HEK293T (cell line): ENCODE measurements at regions not wholly inside any gene's neighbourhood (a gene's known extent, or its start where the extent isn't known, plus 50 kb on each side); places are given as distances from the start of the nearest gene placed in this dataset.
"Not testable (repeated sequence)": the region's sequence is repeated elsewhere in the genome, so short reads cannot be mapped to it uniquely, and the experiment has no call there.

Source experiments
- CTCF ChIA-PET: fragments of 350-600 bp; formaldehyde crosslinking; extraction: SDS; loops from one replicate; lab custom pipeline; 2021; ENCODE audit warnings: antibody characterized with exemption, inconsistent platforms; lab: Yijun Ruan, JAX
- POLR2A ChIA-PET: fragments of 350-600 bp; formaldehyde crosslinking; extraction: SDS; loops from one replicate; lab custom pipeline; 2020; ENCODE audit warnings: antibody characterized with exemption, inconsistent platforms; lab: Yijun Ruan, JAX
- DNase-seq: peaks from one replicate; pipeline ENCODE4 v3.0.0; 2012; ENCODE audit warnings: mixed read lengths; ENCODE audit errors: extremely low spot score
- ARNT ChIP-seq: fragments of 450-650 bp; IDR thresholded peaks from 2 replicates; pipeline ENCODE4 v1.6.1; 2017; ENCODE audit warnings: mild to moderate bottlenecking
- BHLHE40 ChIP-seq: fragments of 450-650 bp; IDR thresholded peaks from 2 replicates; pipeline ENCODE4 v1.6.1; 2016; ENCODE audit warnings: mild to moderate bottlenecking, moderate library complexity, borderline replicate concordance
- CTBP1 ChIP-seq: fragments of 450-650 bp; IDR thresholded peaks from 2 replicates; pipeline ENCODE4 v1.6.1; 2016; ENCODE audit warnings: borderline replicate concordance
- ELF4 ChIP-seq: fragments of 450-650 bp; IDR thresholded peaks from 2 replicates; pipeline ENCODE4 v1.6.1; 2017; ENCODE audit warnings: antibody characterized with exemption
- FOXA1 ChIP-seq: fragments of 450-650 bp; IDR thresholded peaks from 2 replicates; pipeline ENCODE4 v1.6.1; 2016; ENCODE audit warnings: mild to moderate bottlenecking
- FOXK2 ChIP-seq: fragments of 450-650 bp; IDR thresholded peaks from 2 replicates; pipeline ENCODE4 v1.6.1; 2016; ENCODE audit warnings: mild to moderate bottlenecking
- FOXM1 ChIP-seq: fragments of 450-650 bp; IDR thresholded peaks from 2 replicates; pipeline ENCODE4 v1.6.1; 2017; ENCODE audit warnings: mild to moderate bottlenecking, borderline replicate concordance
- HDGF ChIP-seq: fragments of 450-650 bp; IDR thresholded peaks from 2 replicates; pipeline ENCODE4 v1.6.1; 2017; ENCODE audit warnings: antibody characterized with exemption, borderline replicate concordance
- L3MBTL2 ChIP-seq: fragments of 450-650 bp; conservative IDR thresholded peaks from 2 replicates; pipeline ENCODE4 v1.6.1; 2016; ENCODE audit warnings: mild to moderate bottlenecking
- LEF1 ChIP-seq: fragments of 450-650 bp; IDR thresholded peaks from 2 replicates; pipeline ENCODE4 v1.6.1; 2017; ENCODE audit warnings: mild to moderate bottlenecking, borderline replicate concordance
- NFRKB ChIP-seq: fragments of 450-650 bp; IDR thresholded peaks from 2 replicates; pipeline ENCODE4 v1.6.1; 2016; ENCODE audit warnings: mild to moderate bottlenecking, moderate library complexity
- SP1 ChIP-seq: fragments of 450-650 bp; IDR thresholded peaks from 2 replicates; pipeline ENCODE4 v1.6.1; 2017
- SUZ12 ChIP-seq: fragments of 450-650 bp; IDR thresholded peaks from 2 replicates; pipeline ENCODE4 v1.6.1; 2016; ENCODE audit warnings: mild to moderate bottlenecking
- TARDBP ChIP-seq: fragments of 450-650 bp; IDR thresholded peaks from 2 replicates; pipeline ENCODE4 v1.6.1; 2016
- ZNF384 ChIP-seq: fragments of 450-650 bp; IDR thresholded peaks from 2 replicates; pipeline ENCODE4 v1.6.1; 2016
- TF ChIP-seq, protein P1 (sequence below): fragments of 450-650 bp; IDR thresholded peaks from 2 replicates; pipeline ENCODE4 v1.6.1; 2016

DNA sequence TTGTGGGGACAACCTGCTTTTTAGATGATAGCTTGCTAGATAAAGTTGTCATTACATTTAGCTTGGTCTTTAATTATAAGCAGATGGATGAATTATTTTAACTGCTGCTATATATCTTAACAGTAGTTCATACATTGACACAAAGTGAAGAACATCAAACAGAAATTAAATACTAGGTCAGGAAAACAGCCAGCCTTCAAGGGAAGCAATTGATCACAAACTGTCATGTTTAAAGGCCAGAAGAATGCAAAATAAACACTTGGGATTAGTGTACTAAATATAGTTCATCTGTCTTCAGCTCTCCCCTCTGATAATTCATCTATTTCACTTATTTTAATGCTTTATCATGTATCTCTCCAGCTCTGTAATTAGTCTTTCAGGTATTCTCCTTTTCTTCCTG lies 225.1 kb upstream of the FERMT1 start:
- no peak for DNase-seq
- ChIA-PET POLR2A (no interaction called here), CTCF (no interaction called here)

GRCh38 chr20:6341491-6341890 lies 218.7 kb upstream of the FERMT1 start:
- TF ChIP-seq ZNF384 (no peak), ELF4 (no peak), LEF1 (no peak)
- no peak for DNase-seq
- ChIA-PET POLR2A (no interaction called here), CTCF (no interaction called here)

More for the DNA sequence above, 225.1 kb upstream of the FERMT1 start:
- TF ChIP-seq FOXK2, result no peak
- no peak for TF ChIP-seq SP1
- no peak for TF ChIP-seq SUZ12
- no peak for TF ChIP-seq TARDBP
- TF ChIP-seq ARNT, result no peak
- no peak for TF ChIP-seq LEF1
- no peak for TF ChIP-seq L3MBTL2
- no peak for TF ChIP-seq NFRKB

DNA sequence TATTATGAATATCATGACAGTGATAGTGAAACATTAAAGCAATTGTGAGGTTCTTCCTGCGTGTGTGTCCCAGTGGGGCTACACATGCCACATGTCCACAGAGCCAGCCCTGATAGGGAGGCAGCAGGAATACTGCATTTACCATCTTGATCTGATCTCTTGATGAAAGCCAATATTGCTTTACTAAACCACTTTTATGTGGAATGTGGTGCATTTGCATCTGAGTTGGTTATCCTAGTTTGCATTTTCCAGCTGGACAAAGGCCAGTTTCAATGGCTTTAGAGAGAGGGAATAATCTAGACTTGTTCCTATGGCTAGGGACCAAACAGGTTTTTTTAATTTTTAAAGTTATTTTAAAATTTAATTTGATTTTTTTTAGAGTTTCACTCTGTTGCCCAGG lies 216.3 kb upstream of the FERMT1 start:
- no peak for DNase-seq
- TF ChIP-seq ELF4, result no peak
- TF ChIP-seq TARDBP, result no peak
- no peak for TF ChIP-seq NFRKB
- no peak for TF ChIP-seq ARNT
- no peak for TF ChIP-seq FOXM1
- no peak for TF ChIP-seq BHLHE40
- no peak for TF ChIP-seq FOXA1
- no peak for TF ChIP-seq FOXK2
- TF ChIP-seq ZNF384, result no peak
- no peak for TF ChIP-seq SUZ12
- TF ChIP-seq SP1, result no peak
- no peak for TF ChIP-seq HDGF
- TF ChIP-seq, protein P1, sequence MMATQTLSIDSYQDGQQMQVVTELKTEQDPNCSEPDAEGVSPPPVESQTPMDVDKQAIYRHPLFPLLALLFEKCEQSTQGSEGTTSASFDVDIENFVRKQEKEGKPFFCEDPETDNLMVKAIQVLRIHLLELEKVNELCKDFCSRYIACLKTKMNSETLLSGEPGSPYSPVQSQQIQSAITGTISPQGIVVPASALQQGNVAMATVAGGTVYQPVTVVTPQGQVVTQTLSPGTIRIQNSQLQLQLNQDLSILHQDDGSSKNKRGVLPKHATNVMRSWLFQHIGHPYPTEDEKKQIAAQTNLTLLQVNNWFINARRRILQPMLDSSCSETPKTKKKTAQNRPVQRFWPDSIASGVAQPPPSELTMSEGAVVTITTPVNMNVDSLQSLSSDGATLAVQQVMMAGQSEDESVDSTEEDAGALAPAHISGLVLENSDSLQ, result no peak
- TF ChIP-seq LEF1, result no peak
- no peak for TF ChIP-seq L3MBTL2
- ChIA-PET POLR2A (no interaction called here), CTCF (no interaction called here)

GRCh38 chr20:6333110-6333509 lies 210.3 kb upstream of the FERMT1 start:
- ChIA-PET POLR2A (no interaction called here), CTCF (no interaction called here)
- TF ChIP-seq TARDBP, result no peak
- TF ChIP-seq FOXK2, result no peak
- no peak for TF ChIP-seq SP1
- no peak for TF ChIP-seq SUZ12
- TF ChIP-seq ZNF384, result no peak
- no peak for TF ChIP-seq LEF1
- DNase-seq, result no peak

DNA sequence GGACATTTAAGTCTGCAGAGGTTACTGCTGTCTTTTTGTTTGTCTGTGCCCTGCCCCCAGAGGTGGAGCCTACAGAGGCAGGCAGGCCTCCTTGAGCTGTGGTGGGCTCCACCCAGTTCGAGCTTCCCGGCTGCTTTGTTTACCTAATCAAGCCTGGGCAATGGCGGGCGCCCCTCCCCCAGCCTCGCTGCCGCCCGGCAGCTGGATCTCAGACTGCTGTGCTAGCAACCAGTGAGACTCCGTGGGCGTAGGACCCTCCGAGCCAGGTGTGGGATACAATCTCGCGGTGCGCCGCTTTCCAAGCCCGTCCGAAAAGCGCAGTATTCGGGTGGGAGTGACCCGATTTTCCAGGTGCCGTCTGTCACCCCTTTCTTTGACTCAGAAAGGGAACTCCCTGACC lies 198.4 kb upstream of the FERMT1 start:
- POLR2A ChIA-PET, DNase-seq, CTCF ChIA-PET: not testable (repeated sequence)

GRCh38 chr20:6311841-6312655 lies 189.2 kb upstream of the FERMT1 start:
- no peak for DNase-seq
- POLR2A ChIA-PET, result no interaction called here
- TF ChIP-seq, protein P1, result no peak
- TF ChIP-seq LEF1, result no peak
- no peak for TF ChIP-seq SP1
- no peak for TF ChIP-seq FOXA1
- no peak for TF ChIP-seq FOXK2
- no peak for TF ChIP-seq CTBP1
- no peak for TF ChIP-seq NFRKB
- TF ChIP-seq L3MBTL2, result no peak
- no peak for TF ChIP-seq BHLHE40
- no peak for TF ChIP-seq TARDBP

DNA sequence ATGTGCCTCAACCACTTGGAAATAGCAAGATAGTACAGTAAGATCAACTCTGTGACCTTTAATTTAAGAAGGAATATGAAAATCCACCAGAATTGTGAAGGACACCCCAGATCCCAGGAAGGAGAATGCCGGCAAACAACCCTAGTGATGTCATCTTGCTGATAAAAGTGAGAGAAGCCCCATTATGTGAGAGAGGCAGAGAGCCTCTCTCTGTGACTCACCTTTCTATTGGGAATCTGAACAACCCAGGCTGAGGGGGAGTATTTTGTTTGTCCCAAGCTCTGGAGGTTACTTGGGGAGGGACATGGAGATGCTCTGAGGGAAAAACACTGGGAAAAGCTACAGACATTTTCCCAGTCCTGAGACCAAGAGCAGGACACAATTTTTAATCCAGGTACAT lies 188.3 kb upstream of the FERMT1 start:
- POLR2A ChIA-PET, result no interaction called here
- DNase-seq, result no peak
- TF ChIP-seq FOXK2 (no peak), BHLHE40 (no peak), CTBP1 (no peak), ELF4 (no peak), LEF1 (no peak), L3MBTL2 (no peak), SUZ12 (no peak), TARDBP (no peak), HDGF (no peak), SP1 (no peak), FOXM1 (no peak), NFRKB (no peak), ZNF384 (no peak), ARNT (no peak), FOXA1 (no peak)
- TF ChIP-seq, protein P1, result no peak
- CTCF ChIA-PET, result no interaction called here

More at GRCh38 chr20:6311841-6312655, 189.2 kb upstream of the FERMT1 start:
- CTCF ChIA-PET, result no interaction called here
